Fibroblast of villous mesenchyme (primary cell): ENCODE measurements at regions not wholly inside any gene's neighbourhood (a gene's known extent, or its start where the extent isn't known, plus 50 kb on each side); places are given as distances from the start of the nearest gene placed in this dataset.
"Not testable (repeated sequence)": the region's sequence is repeated elsewhere in the genome, so short reads cannot be mapped to it uniquely, and the experiment has no call there.

ENCODE experiments used
- DNase-seq: peaks from one replicate; pipeline ENCODE4 v3.0.0-alpha.2; 2010; ENCODE audit warnings: low read depth
- H3K4me3 ChIP-seq: 2 replicates; pipeline ENCODE4 v1.5.1; 2011; ENCODE audit warnings: low read depth, mild to moderate bottlenecking, low read length
- TF ChIP-seq, protein P1 (sequence below): IDR thresholded peaks from 2 replicates; pipeline ENCODE4 v1.5.1; 2012; ENCODE audit warnings: low read depth, mild to moderate bottlenecking, low read length; ENCODE audit not compliant: insufficient read depth

GRCh38 chr13:65275838-65276630, 1954.1 kb downstream of the PCDH9 start:
- DNase-seq, result no peak
- TF ChIP-seq, protein P1, sequence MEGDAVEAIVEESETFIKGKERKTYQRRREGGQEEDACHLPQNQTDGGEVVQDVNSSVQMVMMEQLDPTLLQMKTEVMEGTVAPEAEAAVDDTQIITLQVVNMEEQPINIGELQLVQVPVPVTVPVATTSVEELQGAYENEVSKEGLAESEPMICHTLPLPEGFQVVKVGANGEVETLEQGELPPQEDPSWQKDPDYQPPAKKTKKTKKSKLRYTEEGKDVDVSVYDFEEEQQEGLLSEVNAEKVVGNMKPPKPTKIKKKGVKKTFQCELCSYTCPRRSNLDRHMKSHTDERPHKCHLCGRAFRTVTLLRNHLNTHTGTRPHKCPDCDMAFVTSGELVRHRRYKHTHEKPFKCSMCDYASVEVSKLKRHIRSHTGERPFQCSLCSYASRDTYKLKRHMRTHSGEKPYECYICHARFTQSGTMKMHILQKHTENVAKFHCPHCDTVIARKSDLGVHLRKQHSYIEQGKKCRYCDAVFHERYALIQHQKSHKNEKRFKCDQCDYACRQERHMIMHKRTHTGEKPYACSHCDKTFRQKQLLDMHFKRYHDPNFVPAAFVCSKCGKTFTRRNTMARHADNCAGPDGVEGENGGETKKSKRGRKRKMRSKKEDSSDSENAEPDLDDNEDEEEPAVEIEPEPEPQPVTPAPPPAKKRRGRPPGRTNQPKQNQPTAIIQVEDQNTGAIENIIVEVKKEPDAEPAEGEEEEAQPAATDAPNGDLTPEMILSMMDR, result no peak
- no peak overlapping the region for H3K4me3 ChIP-seq

DNA sequence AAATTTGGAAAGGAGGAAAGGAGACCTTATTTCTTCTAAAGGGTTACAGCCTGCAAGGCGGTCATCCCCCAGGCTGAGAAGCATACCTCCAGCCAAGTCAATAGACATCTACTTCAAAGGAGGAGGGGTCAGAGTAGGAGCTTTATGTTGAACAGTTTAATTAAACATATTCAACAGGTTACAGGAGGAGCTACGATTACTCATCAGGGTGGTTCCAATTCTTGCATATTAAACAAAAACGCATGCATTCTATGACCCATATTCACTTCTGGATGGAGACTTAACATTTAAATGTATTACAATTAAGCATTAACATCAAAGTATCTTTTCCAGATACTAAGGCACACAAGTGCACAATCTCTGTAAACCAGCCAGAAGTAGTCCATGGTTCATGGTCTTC, 1955.0 kb downstream of the PCDH9 start:
- TF ChIP-seq, protein P1, result no peak
- DNase-seq, result no peak
- H3K4me3 ChIP-seq, result no peak overlapping the region

GRCh38 chr13:65273811-65274420, 1956.2 kb downstream of the PCDH9 start:
- not testable (repeated sequence) for H3K4me3 ChIP-seq, DNase-seq

GRCh38 chr13:65268009-65268408, 1962.1 kb downstream of the PCDH9 start:
- DNase-seq, result no peak
- no peak overlapping the region for H3K4me3 ChIP-seq
- TF ChIP-seq, protein P1, result no peak

- H3K4me3 ChIP-seq, result no peak overlapping the region
- TF ChIP-seq, protein P1, result no peak
- no peak for DNase-seq
These were observed 1964.1 kb downstream of the PCDH9 start for GRCh38 chr13:65265988-65266387.

DNA sequence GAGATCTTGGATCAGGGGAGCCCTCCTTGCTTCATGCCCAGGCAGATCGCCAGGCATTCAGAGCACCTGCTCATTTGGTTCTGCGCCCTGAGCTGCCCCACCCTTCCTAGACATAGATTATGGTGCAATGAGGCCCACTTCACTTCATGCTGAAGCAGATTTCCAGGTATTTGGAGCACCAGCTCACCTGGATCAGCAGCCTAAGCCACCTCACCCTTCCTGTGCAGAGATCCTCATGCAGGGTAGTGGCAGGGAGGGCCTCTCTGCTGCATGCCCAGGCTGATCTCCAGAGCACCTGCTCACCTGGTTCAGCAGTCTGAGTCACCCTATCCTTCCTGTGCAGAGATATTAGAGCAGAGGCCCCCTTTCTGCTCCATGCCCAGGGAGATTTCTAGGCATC, 1966.1 kb downstream of the PCDH9 start:
- no peak for DNase-seq
- H3K4me3 ChIP-seq, result no peak overlapping the region

More for the DNA sequence above, 1966.1 kb downstream of the PCDH9 start:
- TF ChIP-seq, protein P1, result no peak
